Spleen (tissue), 7 donors: ENCODE measurements at regions not wholly inside any gene's neighbourhood (a gene's known extent, or its start where the extent isn't known, plus 50 kb on each side); places are given as distances from the start of the nearest gene placed in this dataset.

Experiments used
- CTCF ChIP-seq, 11 experiments: fragments of 200-600 bp in 7 of 11; fragments of 450-650 bp in 4 of 11; sonication (generic) in 4 of 11; IDR thresholded peaks in 8 of 11; conservative IDR thresholded peaks in 3 of 11; 1 replicate in 7 of 11; 2 replicates in 4 of 11; pipeline versions ENCODE4 v1.4.0 to v1.8.0; 2016 to 2021; ENCODE audit warnings: antibody characterized with exemption in 11 of 11, inconsistent platforms in 4 of 11, mild to moderate bottlenecking in 1 of 11
- POLR2A ChIP-seq, 3 donors: fragments of 450-650 bp; IDR thresholded peaks; one replicate each; pipeline ENCODE4 v1.5.1; 2017; ENCODE audit warnings: antibody characterized with exemption in 3 of 3, mild to moderate bottlenecking in 1 of 3
- donor health status: DM: no; HTN: no; CAD: no; lungs with moderate emphysema.
- donor health status: DM: no; HTN: no; CAD: no.
- donor health status: DM: no; HTN: no; CAD: no.

GRCh38 chr6:82702574-82702973 lies 339.0 kb downstream of the TPBG start:
- TF ChIP-seq CTCF (IDR thresholded peaks at IDR 0.05 in 8 of 11, conservative IDR thresholded peaks at IDR 0.05 in 3 of 11) (no peak), POLR2A (IDR thresholded peaks at IDR 0.05) (no peak)
